Smooth muscle cell (in vitro differentiated cells): ENCODE measurements at regions not wholly inside any gene's neighbourhood (a gene's known extent, or its start where the extent isn't known, plus 50 kb on each side); places are given as distances from the start of the nearest gene placed in this dataset.

ENCODE experiments used
- DNase-seq: peaks from one replicate; lab custom pipeline; 2025; ENCODE audit not compliant: unreplicated experiment; lab: John Stamatoyannopoulos, UW
- H2AFZ ChIP-seq: fragments of 200-600 bp; sonication (generic); 2 replicates; pipeline ENCODE4 v1.6.0; 2016; ENCODE audit warnings: antibody characterized with exemption, low read depth, mild to moderate bottlenecking
- H3F3A ChIP-seq: fragments of 200-600 bp; sonication (generic); 2 replicates; pipeline ENCODE4 v1.6.0; 2017; ENCODE audit warnings: antibody characterized with exemption, low read depth
- H3K27ac ChIP-seq: fragments of 200-600 bp; sonication (generic); 2 replicates; pipeline ENCODE4 v1.5.1; 2016; ENCODE audit warnings: low read depth, mild to moderate bottlenecking
- H3K27me3 ChIP-seq: fragments of 200-600 bp; sonication (generic); 2 replicates; pipeline ENCODE4 v1.6.1; 2016; ENCODE audit warnings: low read depth, mild to moderate bottlenecking
- H3K36me3 ChIP-seq: fragments of 200-600 bp; sonication (generic); 2 replicates; pipeline ENCODE4 v1.5.1; 2016; ENCODE audit warnings: low read depth
- H3K4me1 ChIP-seq: fragments of 200-600 bp; sonication (generic); 2 replicates; pipeline ENCODE4 v1.5.1; 2016; ENCODE audit warnings: low read depth
- H3K4me2 ChIP-seq: fragments of 200-600 bp; sonication (generic); 2 replicates; pipeline ENCODE4 v1.6.0; 2016; ENCODE audit warnings: mild to moderate bottlenecking
- H3K4me3 ChIP-seq: fragments of 200-600 bp; sonication (generic); 2 replicates; pipeline ENCODE4 v1.5.1; 2016; ENCODE audit warnings: mild to moderate bottlenecking
- H3K79me2 ChIP-seq: fragments of 200-600 bp; sonication (generic); 2 replicates; pipeline ENCODE4 v1.6.0; 2016; ENCODE audit warnings: low read depth, mild to moderate bottlenecking
- H3K9ac ChIP-seq: fragments of 200-600 bp; sonication (generic); 2 replicates; pipeline ENCODE4 v1.6.0; 2016; ENCODE audit warnings: low read depth
- H3K9me3 ChIP-seq: fragments of 200-600 bp; sonication (generic); replicated peaks from 2 replicates; pipeline ENCODE4 v1.5.1; 2016; ENCODE audit warnings: low read depth
- H4K20me1 ChIP-seq: fragments of 200-600 bp; sonication (generic); 2 replicates; pipeline ENCODE4 v1.6.0; 2016; ENCODE audit warnings: low read depth
- WGBS: methylation state at CpG from one replicate; pipeline ENCODE4 v1.1.7; 2016; ENCODE audit warnings: low lambda C conversion rate; 5-methylcytosine and 5-hydroxymethylcytosine counted together
- TF ChIP-seq, protein P1 (sequence below): fragments of 200-600 bp; sonication (generic); IDR thresholded peaks from 2 replicates; pipeline ENCODE4 v1.5.1; 2017; ENCODE audit warnings: borderline replicate concordance, mild to moderate bottlenecking, antibody characterized with exemption; ENCODE audit not compliant: insufficient read depth, poor library complexity, severe bottlenecking

DNA sequence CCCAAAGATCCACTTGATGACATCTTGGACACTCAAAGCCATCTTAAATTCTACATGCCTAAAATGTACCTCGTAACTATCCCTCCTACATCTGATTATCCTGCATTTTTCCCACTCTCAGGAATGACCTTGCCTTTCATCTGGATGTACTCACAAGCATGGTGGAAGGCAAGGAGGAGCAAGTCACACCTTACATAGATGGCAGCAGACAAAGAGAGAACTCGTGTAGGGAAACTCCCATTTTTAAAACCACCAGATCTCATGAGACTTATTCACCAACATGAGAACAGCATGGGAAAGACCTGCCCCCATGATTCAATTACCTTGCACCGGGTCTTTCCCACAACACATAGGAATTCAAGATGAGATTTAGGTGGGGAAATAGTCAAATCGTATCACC, 616.0 kb downstream of the MCTP2 start:
- no peaks in the 10 kb centered on the region for H3K79me2 ChIP-seq
- H3K27me3 ChIP-seq, result no peaks in the 10 kb centered on the region
- TF ChIP-seq, protein P1, sequence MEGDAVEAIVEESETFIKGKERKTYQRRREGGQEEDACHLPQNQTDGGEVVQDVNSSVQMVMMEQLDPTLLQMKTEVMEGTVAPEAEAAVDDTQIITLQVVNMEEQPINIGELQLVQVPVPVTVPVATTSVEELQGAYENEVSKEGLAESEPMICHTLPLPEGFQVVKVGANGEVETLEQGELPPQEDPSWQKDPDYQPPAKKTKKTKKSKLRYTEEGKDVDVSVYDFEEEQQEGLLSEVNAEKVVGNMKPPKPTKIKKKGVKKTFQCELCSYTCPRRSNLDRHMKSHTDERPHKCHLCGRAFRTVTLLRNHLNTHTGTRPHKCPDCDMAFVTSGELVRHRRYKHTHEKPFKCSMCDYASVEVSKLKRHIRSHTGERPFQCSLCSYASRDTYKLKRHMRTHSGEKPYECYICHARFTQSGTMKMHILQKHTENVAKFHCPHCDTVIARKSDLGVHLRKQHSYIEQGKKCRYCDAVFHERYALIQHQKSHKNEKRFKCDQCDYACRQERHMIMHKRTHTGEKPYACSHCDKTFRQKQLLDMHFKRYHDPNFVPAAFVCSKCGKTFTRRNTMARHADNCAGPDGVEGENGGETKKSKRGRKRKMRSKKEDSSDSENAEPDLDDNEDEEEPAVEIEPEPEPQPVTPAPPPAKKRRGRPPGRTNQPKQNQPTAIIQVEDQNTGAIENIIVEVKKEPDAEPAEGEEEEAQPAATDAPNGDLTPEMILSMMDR, result no peak
- no peak overlapping the region for H3K9ac ChIP-seq
- H3F3A ChIP-seq, result peaks cover 5% of the 10 kb centered on the region
- H3K4me2 ChIP-seq, result no peak overlapping the region
- no peak overlapping the region for H3K4me3 ChIP-seq
- no peak for DNase-seq
- no peaks in the 10 kb centered on the region for H4K20me1 ChIP-seq
- H2AFZ ChIP-seq, result no peak overlapping the region
- no peak overlapping the region for H3K27ac ChIP-seq
- 97% methylated on average over 4 of the region's 4 CpGs for whole genome bisulfite sequencing
- H3K36me3 ChIP-seq, result no peaks in the 10 kb centered on the region
- no peaks in the 10 kb centered on the region for H3K9me3 ChIP-seq
- H3K4me1 ChIP-seq, result peaks cover 3% of the 10 kb centered on the region

DNA sequence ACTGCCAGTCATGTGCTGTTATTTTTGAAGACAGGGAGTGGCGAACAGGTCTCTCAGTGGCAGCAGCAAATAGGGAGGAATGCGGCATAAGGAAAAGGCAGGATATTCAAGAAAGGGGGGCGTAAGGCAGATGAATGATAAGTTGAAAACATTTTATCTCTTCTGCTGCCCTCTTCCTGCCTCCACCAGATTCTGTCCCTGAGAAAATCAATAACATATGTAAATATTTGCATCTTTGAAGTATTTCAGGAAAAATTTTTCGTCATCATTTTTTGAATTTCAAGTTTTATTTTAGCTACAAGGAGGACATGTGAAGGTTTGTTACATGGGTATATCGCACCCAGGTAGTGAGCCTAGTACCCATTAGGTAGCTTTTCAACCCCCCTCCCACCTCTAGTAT, 616.7 kb downstream of the MCTP2 start:
- Histone ChIP-seq H3K9ac (no peak overlapping the region), H4K20me1 (no peaks in the 10 kb centered on the region), H3K4me2 (no peak overlapping the region), H3K4me3 (no peak overlapping the region), H3K36me3 (no peaks in the 10 kb centered on the region), H3K79me2 (no peaks in the 10 kb centered on the region), H3K27me3 (no peaks in the 10 kb centered on the region), H3K9me3 (no peaks in the 10 kb centered on the region), H3K4me1 (peaks cover 3% of the 10 kb centered on the region), H3K27ac (no peak overlapping the region), H2AFZ (no peak overlapping the region), H3F3A (peaks cover 5% of the 10 kb centered on the region)
- no peak for DNase-seq
- WGBS, result 96% methylated on average over 5 of the region's 5 CpGs
- TF ChIP-seq, protein P1, result no peak

DNA sequence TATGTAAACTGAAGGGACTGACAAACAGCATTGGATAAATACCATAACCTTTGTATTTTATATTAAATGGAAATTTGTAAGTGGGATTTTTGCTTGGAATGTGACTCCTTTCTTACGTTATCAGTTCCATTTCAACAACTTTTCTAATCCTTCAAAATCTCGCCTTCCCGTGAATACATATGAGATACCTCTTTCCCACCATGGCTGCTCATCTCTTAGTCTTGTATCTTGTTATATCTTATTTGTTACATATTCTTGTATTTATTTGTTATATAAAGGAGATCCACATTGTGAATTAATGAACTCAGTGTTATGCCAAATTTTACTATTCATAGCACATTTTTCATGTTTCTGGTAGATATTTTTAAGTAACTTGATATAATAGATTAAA, 623.7 kb downstream of the MCTP2 start:
- H3K4me1 ChIP-seq, result no peaks in the 10 kb centered on the region
- no peaks in the 10 kb centered on the region for H3K27me3 ChIP-seq
- no peaks in the 10 kb centered on the region for H3K79me2 ChIP-seq
- H4K20me1 ChIP-seq, result no peaks in the 10 kb centered on the region
- H3K4me2 ChIP-seq, result no peak overlapping the region
- no peak overlapping the region for H2AFZ ChIP-seq
- H3F3A ChIP-seq, result no peaks in the 10 kb centered on the region
- TF ChIP-seq, protein P1, result no peak
- no peaks in the 10 kb centered on the region for H3K36me3 ChIP-seq
- no peak overlapping the region for H3K4me3 ChIP-seq
- H3K27ac ChIP-seq, result no peak overlapping the region
- H3K9ac ChIP-seq, result no peak overlapping the region
- DNase-seq, result no peak
- 98% methylated on average over 3 of the region's 3 CpGs for WGBS
- H3K9me3 ChIP-seq, result no peaks in the 10 kb centered on the region

DNA sequence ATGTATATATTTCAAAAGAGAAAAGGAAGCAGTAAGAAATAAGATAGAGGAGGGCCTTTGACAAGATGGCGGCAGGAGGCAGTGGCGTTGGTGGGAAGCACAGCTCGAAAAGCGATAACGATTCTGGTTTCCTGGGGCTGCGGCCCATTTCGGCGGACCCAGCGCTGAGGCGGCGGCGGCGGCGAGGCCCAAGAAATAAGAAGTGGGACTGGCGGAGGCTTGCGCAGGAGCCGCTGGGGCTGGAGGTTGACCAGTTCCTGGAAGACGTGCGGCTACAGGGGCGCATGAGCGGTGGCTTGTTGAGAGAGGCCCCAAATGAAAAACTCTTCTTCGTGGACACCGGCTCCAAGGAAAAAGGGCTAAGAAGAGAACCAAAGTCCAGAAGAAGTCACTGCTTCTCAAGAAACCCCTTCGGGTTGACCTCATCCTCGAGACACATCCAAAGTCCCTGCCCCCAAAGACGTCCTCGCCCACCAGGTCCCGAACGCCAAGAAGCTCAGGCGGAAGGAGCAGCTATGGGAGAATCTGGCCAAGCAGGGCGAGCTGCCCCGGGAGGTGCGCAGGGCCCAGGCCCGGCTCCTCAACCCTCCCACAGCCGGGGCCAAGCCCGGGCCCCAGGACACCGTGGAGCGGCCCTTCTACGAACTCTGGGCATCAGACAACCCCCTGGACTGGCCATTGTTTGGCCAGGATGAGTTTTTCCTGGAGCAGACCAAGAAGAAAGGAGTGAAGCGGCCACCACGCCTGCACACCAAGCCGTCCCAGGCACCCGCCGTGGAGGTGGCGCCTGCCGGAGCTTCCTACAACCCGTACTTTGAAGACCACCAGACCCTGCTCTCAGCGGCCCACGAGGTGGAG, 624.3 kb downstream of the MCTP2 start:
- WGBS, result 97% methylated on average over 49 of the region's 49 CpGs
- H3K27me3 ChIP-seq, result no peaks in the 10 kb centered on the region
- H3K36me3 ChIP-seq, result no peaks in the 10 kb centered on the region

More for the DNA sequence above, 624.3 kb downstream of the MCTP2 start:
- DNase-seq, result no peak
- H2AFZ ChIP-seq, result no peak overlapping the region
- no peaks in the 10 kb centered on the region for H3K4me1 ChIP-seq
- H3F3A ChIP-seq, result no peaks in the 10 kb centered on the region
- H3K4me2 ChIP-seq, result no peak overlapping the region
- H3K27ac ChIP-seq, result no peak overlapping the region
- H3K4me3 ChIP-seq, result no peak overlapping the region
- no peaks in the 10 kb centered on the region for H4K20me1 ChIP-seq
- TF ChIP-seq, protein P1, result no peak
- no peak overlapping the region for H3K9ac ChIP-seq
- H3K79me2 ChIP-seq, result no peaks in the 10 kb centered on the region
- no peaks in the 10 kb centered on the region for H3K9me3 ChIP-seq
